ENCODE measurements at regions not wholly inside any gene's neighbourhood (a gene's known extent, or its start where the extent isn't known, plus 50 kb on each side); places are given as distances from the start of the nearest gene placed in this dataset.

- TF ChIP-seq POLR2A (IDR thresholded peaks at IDR 0.05; ENCODE audit: low read depth, low read length) (no peak), POLR2AphosphoS5 (IDR thresholded peaks at IDR 0.05; ENCODE audit: low read depth, low read length) (no peak), SPI1 (IDR thresholded peaks at IDR 0.05; ENCODE audit: low read depth, low read length) (no peak)
Measured at GRCh38 chr20:11861479-11861878, 56.2 kb upstream of the BTBD3 start.
